HEK293T (cell line): ENCODE measurements at regions not wholly inside any gene's neighbourhood (a gene's known extent, or its start where the extent isn't known, plus 50 kb on each side); places are given as distances from the start of the nearest gene placed in this dataset.

Source experiments
- CTCF ChIA-PET: fragments of 350-600 bp; formaldehyde crosslinking; extraction: SDS; loops from one replicate; lab custom pipeline; 2021; ENCODE audit warnings: antibody characterized with exemption, inconsistent platforms; lab: Yijun Ruan, JAX
- POLR2A ChIA-PET: fragments of 350-600 bp; formaldehyde crosslinking; extraction: SDS; loops from one replicate; lab custom pipeline; 2020; ENCODE audit warnings: antibody characterized with exemption, inconsistent platforms; lab: Yijun Ruan, JAX
- DNase-seq: peaks from one replicate; pipeline ENCODE4 v3.0.0; 2012; ENCODE audit warnings: mixed read lengths; ENCODE audit errors: extremely low spot score
- ARNT ChIP-seq: fragments of 450-650 bp; IDR thresholded peaks from 2 replicates; pipeline ENCODE4 v1.6.1; 2017; ENCODE audit warnings: mild to moderate bottlenecking
- BHLHE40 ChIP-seq: fragments of 450-650 bp; IDR thresholded peaks from 2 replicates; pipeline ENCODE4 v1.6.1; 2016; ENCODE audit warnings: mild to moderate bottlenecking, moderate library complexity, borderline replicate concordance
- CTBP1 ChIP-seq: fragments of 450-650 bp; IDR thresholded peaks from 2 replicates; pipeline ENCODE4 v1.6.1; 2016; ENCODE audit warnings: borderline replicate concordance
- ELF4 ChIP-seq: fragments of 450-650 bp; IDR thresholded peaks from 2 replicates; pipeline ENCODE4 v1.6.1; 2017; ENCODE audit warnings: antibody characterized with exemption
- FOXA1 ChIP-seq: fragments of 450-650 bp; IDR thresholded peaks from 2 replicates; pipeline ENCODE4 v1.6.1; 2016; ENCODE audit warnings: mild to moderate bottlenecking
- FOXK2 ChIP-seq: fragments of 450-650 bp; IDR thresholded peaks from 2 replicates; pipeline ENCODE4 v1.6.1; 2016; ENCODE audit warnings: mild to moderate bottlenecking
- FOXM1 ChIP-seq: fragments of 450-650 bp; IDR thresholded peaks from 2 replicates; pipeline ENCODE4 v1.6.1; 2017; ENCODE audit warnings: mild to moderate bottlenecking, borderline replicate concordance
- HDGF ChIP-seq: fragments of 450-650 bp; IDR thresholded peaks from 2 replicates; pipeline ENCODE4 v1.6.1; 2017; ENCODE audit warnings: antibody characterized with exemption, borderline replicate concordance
- L3MBTL2 ChIP-seq: fragments of 450-650 bp; conservative IDR thresholded peaks from 2 replicates; pipeline ENCODE4 v1.6.1; 2016; ENCODE audit warnings: mild to moderate bottlenecking
- LEF1 ChIP-seq: fragments of 450-650 bp; IDR thresholded peaks from 2 replicates; pipeline ENCODE4 v1.6.1; 2017; ENCODE audit warnings: mild to moderate bottlenecking, borderline replicate concordance
- NFRKB ChIP-seq: fragments of 450-650 bp; IDR thresholded peaks from 2 replicates; pipeline ENCODE4 v1.6.1; 2016; ENCODE audit warnings: mild to moderate bottlenecking, moderate library complexity
- PKNOX1 ChIP-seq: fragments of 450-650 bp; IDR thresholded peaks from 2 replicates; pipeline ENCODE4 v1.6.1; 2016
- SP1 ChIP-seq: fragments of 450-650 bp; IDR thresholded peaks from 2 replicates; pipeline ENCODE4 v1.6.1; 2017
- SUZ12 ChIP-seq: fragments of 450-650 bp; IDR thresholded peaks from 2 replicates; pipeline ENCODE4 v1.6.1; 2016; ENCODE audit warnings: mild to moderate bottlenecking
- TARDBP ChIP-seq: fragments of 450-650 bp; IDR thresholded peaks from 2 replicates; pipeline ENCODE4 v1.6.1; 2016
- ZNF384 ChIP-seq: fragments of 450-650 bp; IDR thresholded peaks from 2 replicates; pipeline ENCODE4 v1.6.1; 2016

- CTCF ChIA-PET, result no interaction called here
These were observed 2047.9 kb downstream of the ARAP2 start for GRCh38 chr4:34196375-34196774.

GRCh38 chr4:34198966-34199365 is 2045.3 kb downstream of the ARAP2 start:
- DNase-seq, result no peak
- ChIA-PET CTCF (no interaction called here), POLR2A (no interaction called here)
- TF ChIP-seq HDGF (no peak), LEF1 (no peak), SUZ12 (no peak), ZNF384 (no peak), FOXK2 (no peak)

More at GRCh38 chr4:34196375-34196774, 2047.9 kb downstream of the ARAP2 start:
- TF ChIP-seq L3MBTL2 (no peak), ZNF384 (no peak), LEF1 (no peak), TARDBP (no peak), HDGF (no peak), FOXA1 (no peak)
- POLR2A ChIA-PET, result no interaction called here
- no peak for DNase-seq

- TF ChIP-seq HDGF (no peak), ARNT (no peak), L3MBTL2 (no peak), SUZ12 (no peak)
- CTCF ChIA-PET, result no interaction called here
- POLR2A ChIA-PET, result no interaction called here
- no peak for DNase-seq
These were observed 2043.8 kb downstream of the ARAP2 start for GRCh38 chr4:34200535-34200934.

GRCh38 chr4:34202154-34202553 is 2042.2 kb downstream of the ARAP2 start:
- DNase-seq, result no peak
- ChIA-PET CTCF (no interaction called here), POLR2A (no interaction called here)

GRCh38 chr4:34220601-34221000 is 2023.7 kb downstream of the ARAP2 start:
- DNase-seq, result no peak
- TF ChIP-seq PKNOX1 (no peak), NFRKB (no peak), FOXA1 (no peak), BHLHE40 (no peak), TARDBP (no peak), L3MBTL2 (no peak)
- POLR2A ChIA-PET, result no interaction called here
- CTCF ChIA-PET, result no interaction called here

More at GRCh38 chr4:34202154-34202553, 2042.2 kb downstream of the ARAP2 start:
- TF ChIP-seq PKNOX1 (no peak), LEF1 (no peak)

- ChIA-PET POLR2A (no interaction called here), CTCF (no interaction called here)
- DNase-seq, result no peak
- no peak for TF ChIP-seq ZNF384
- TF ChIP-seq FOXM1, result no peak
- TF ChIP-seq PKNOX1, result no peak
- TF ChIP-seq L3MBTL2, result no peak
- TF ChIP-seq ARNT, result no peak
- TF ChIP-seq ELF4, result no peak
- TF ChIP-seq SP1, result no peak
- no peak for TF ChIP-seq BHLHE40
- TF ChIP-seq CTBP1, result no peak
- no peak for TF ChIP-seq SUZ12
- no peak for TF ChIP-seq HDGF
- no peak for TF ChIP-seq FOXA1
- TF ChIP-seq TARDBP, result no peak
- TF ChIP-seq NFRKB, result no peak
- TF ChIP-seq LEF1, result no peak
- no peak for TF ChIP-seq FOXK2
These were observed 2022.3 kb downstream of the ARAP2 start for GRCh38 chr4:34221986-34222385.

GRCh38 chr4:34236118-34236517 is 2008.2 kb downstream of the ARAP2 start:
- CTCF ChIA-PET, result no interaction called here
- no peak for TF ChIP-seq BHLHE40
- no peak for TF ChIP-seq LEF1
- no peak for TF ChIP-seq SUZ12
- no peak for TF ChIP-seq PKNOX1
- POLR2A ChIA-PET, result no interaction called here
- DNase-seq, result no peak
